ENCODE measurements at regions not wholly inside any gene's neighbourhood (a gene's known extent, or its start where the extent isn't known, plus 50 kb on each side); places are given as distances from the start of the nearest gene placed in this dataset.

GRCh38 chr5:53403291-53403690 lies 77.1 kb upstream of the FST start:
- TF ChIP-seq CTCF (IDR thresholded peaks at IDR 0.05): no peak
- no peak for TF ChIP-seq POLR2A (IDR thresholded peaks at IDR 0.05)
- no peak for TF ChIP-seq POLR2AphosphoS5 (IDR thresholded peaks at IDR 0.05)

Measured in breast epithelium (tissue), 3 donors.